GM18867 (cell line): ENCODE measurements at regions not wholly inside any gene's neighbourhood (a gene's known extent, or its start where the extent isn't known, plus 50 kb on each side); places are given as distances from the start of the nearest gene placed in this dataset.
A peak's percentile ranks its signal among the peaks of the same experiment; 100 is the strongest.

Experiments
- ATAC-seq: cut with Tn5 transposase; IDR thresholded peaks from one replicate; pipeline ENCODE4 v1.9.1; 2021; ENCODE audit warnings: mild to moderate bottlenecking, moderate library complexity; ENCODE audit not compliant: unreplicated experiment

- no peak for ATAC-seq
Observed at GRCh38 chr3:180184816-180185215, 148.1 kb upstream of the PEX5L start.

- ATAC-seq: no peak
Observed at GRCh38 chr3:180185650-180186049, 148.9 kb upstream of the PEX5L start.

- ATAC-seq: peak; percentile 94
Observed at GRCh38 chr3:180188512-180189309, 152.0 kb upstream of the PEX5L start.

- no peak for ATAC-seq
Observed at GRCh38 chr3:180189310-180189648, 152.5 kb upstream of the PEX5L start.

GRCh38 chr3:180196658-180197057, 159.9 kb upstream of the PEX5L start:
- ATAC-seq: no peak

GRCh38 chr3:180199417-180199995, 162.8 kb upstream of the PEX5L start:
- no peak for ATAC-seq

GRCh38 chr3:180215866-180216265, 179.1 kb upstream of the PEX5L start:
- ATAC-seq: no peak

GRCh38 chr3:180223268-180223667, 186.5 kb upstream of the PEX5L start:
- ATAC-seq: peak; percentile 70

- ATAC-seq: no peak
Observed at GRCh38 chr3:180229113-180229512, 192.4 kb upstream of the PEX5L start.

- ATAC-seq: no peak
Observed at GRCh38 chr3:180239939-180240338, 203.2 kb upstream of the PEX5L start.

GRCh38 chr3:180246688-180247195, 210.0 kb upstream of the PEX5L start:
- no peak for ATAC-seq

- no peak for ATAC-seq
Observed at GRCh38 chr3:180250172-180250571, 213.4 kb upstream of the PEX5L start.

GRCh38 chr3:180252683-180253082, 215.9 kb upstream of the PEX5L start:
- ATAC-seq: no peak

- ATAC-seq: no peak
Observed at GRCh38 chr3:180253283-180253682, 216.5 kb upstream of the PEX5L start.

GRCh38 chr3:180264479-180264878, 227.7 kb upstream of the PEX5L start:
- no peak for ATAC-seq

GRCh38 chr3:180265551-180265950, 228.8 kb upstream of the PEX5L start:
- no peak for ATAC-seq

GRCh38 chr3:180267202-180267843, 230.6 kb upstream of the PEX5L start:
- peak; percentile 100 for ATAC-seq

GRCh38 chr3:180274536-180274935, 237.8 kb upstream of the PEX5L start:
- ATAC-seq: no peak

- no peak for ATAC-seq
Observed at GRCh38 chr3:180275176-180275575, 238.4 kb upstream of the PEX5L start.

GRCh38 chr3:180277041-180277440, 240.3 kb upstream of the PEX5L start:
- no peak for ATAC-seq

- ATAC-seq: peak; percentile 97
Observed at GRCh38 chr3:180278583-180279188, 241.9 kb upstream of the PEX5L start.

GRCh38 chr3:180280555-180280954, 243.8 kb upstream of the PEX5L start:
- no peak for ATAC-seq
